B cell (primary cell): ENCODE measurements at regions not wholly inside any gene's neighbourhood (a gene's known extent, or its start where the extent isn't known, plus 50 kb on each side); places are given as distances from the start of the nearest gene placed in this dataset.

Source experiments
- ATAC-seq: fragments of 200-7000 bp; cut with Tn5 transposase; one replicate; pipeline ENCODE4 v1.10.0; 2021; ENCODE audit warnings: low read depth, mild to moderate bottlenecking, moderate number of reproducible peaks, moderate library complexity
- CTCF ChIA-PET: fragments of 350-600 bp; sonication (Branson Sonifier 250); formaldehyde crosslinking; loops from one replicate; lab custom pipeline; 2021; ENCODE audit warnings: antibody characterized with exemption, inconsistent platforms; lab: Charles Lee
- POLR2A ChIA-PET: fragments of 350-600 bp; sonication (Branson Sonifier 250); formaldehyde crosslinking; loops from one replicate; lab custom pipeline; 2021; ENCODE audit warnings: antibody characterized with exemption; lab: Charles Lee
- DNase-seq: peaks from one replicate; pipeline ENCODE4 v3.0.0; 2013
- H2AFZ ChIP-seq: 2 replicates; pipeline ENCODE4 v1.6.1; 2012; ENCODE audit warnings: mild to moderate bottlenecking, low read depth, low read length; ENCODE audit not compliant: insufficient read depth, poor library complexity, severe bottlenecking
- H3K27ac ChIP-seq, 2 donors: 1 replicate in 1 of 2; 2 replicates in 1 of 2; pipeline ENCODE4 v1.5.1; 2012 to 2013; ENCODE audit warnings: low read length in 2 of 2, mild to moderate bottlenecking in 2 of 2, moderate library complexity in 1 of 2
- H3K27me3 ChIP-seq, 4 experiments: fragments of 200-600 bp in 1 of 4; sonication (generic) in 1 of 4; replicated peaks in 1 of 4; 1 replicate in 2 of 4; 2 replicates in 2 of 4; pipeline versions ENCODE4 v1.6.1 to v1.7.0; 2013 to 2016; ENCODE audit warnings: low read length in 3 of 4, mild to moderate bottlenecking in 2 of 4, mixed read lengths in 1 of 4, moderate library complexity in 1 of 4; ENCODE audit not compliant: insufficient read depth in 4 of 4, control insufficient read depth in 3 of 4; ENCODE audit errors: control extremely low read depth in 1 of 4
- H3K36me3 ChIP-seq, 2 experiments: replicated peaks in 1 of 2; 1 replicate in 1 of 2; 2 replicates in 1 of 2; pipeline versions ENCODE4 v1.6.1 to v1.7.1; 2013; ENCODE audit warnings: low read length in 1 of 2; ENCODE audit not compliant: insufficient read depth in 2 of 2, control insufficient read depth in 1 of 2; ENCODE audit errors: control extremely low read depth in 1 of 2, extremely low read depth in 1 of 2
- H3K4me1 ChIP-seq, 2 donors: fragments of 200-600 bp in 1 of 2; sonication (generic) in 1 of 2; 1 replicate in 1 of 2; 2 replicates in 1 of 2; pipeline versions ENCODE4 v1.5.1 to v1.6.1; 2013 to 2017; ENCODE audit warnings: low read length in 2 of 2; ENCODE audit not compliant: control insufficient read depth in 2 of 2, insufficient read depth in 2 of 2
- H3K4me2 ChIP-seq: replicated peaks from 2 replicates; pipeline ENCODE3; 2012; ENCODE audit warnings: mild to moderate bottlenecking, low read depth, low read length; ENCODE audit not compliant: poor library complexity, severe bottlenecking
- H3K4me3 ChIP-seq, 5 experiments: fragments of 200-600 bp in 1 of 5; sonication (generic) in 1 of 5; 1 replicate in 3 of 5; 2 replicates in 2 of 5; pipeline versions ENCODE4 v1.5.1 to v1.7.0; 2011 to 2016; ENCODE audit warnings: low read length in 4 of 5, mild to moderate bottlenecking in 4 of 5, low read depth in 2 of 5, control low read depth in 1 of 5, moderate library complexity in 1 of 5; ENCODE audit not compliant: insufficient read depth in 1 of 5; ENCODE audit errors: control extremely low read depth in 1 of 5, extremely low read depth in 1 of 5
- H3K79me2 ChIP-seq: fragments of 200-600 bp; sonication (generic); one replicate; pipeline ENCODE4 v1.6.0; 2016; ENCODE audit warnings: low read length; ENCODE audit not compliant: control insufficient read depth, insufficient read depth
- H3K9ac ChIP-seq: fragments of 200-600 bp; sonication (generic); 2 replicates; pipeline ENCODE4 v1.6.1; 2017; ENCODE audit warnings: mild to moderate bottlenecking, low read length, moderate library complexity
- H3K9me3 ChIP-seq, 3 donors: one replicate each; pipeline versions ENCODE4 v1.6.1 to v1.7.1; 2013; ENCODE audit warnings: low read length in 2 of 3; ENCODE audit not compliant: control insufficient read depth in 2 of 3, insufficient read depth in 1 of 3; ENCODE audit errors: control extremely low read depth in 1 of 3
- H4K20me1 ChIP-seq: 2 replicates; pipeline ENCODE4 v1.6.0; 2012; ENCODE audit warnings: mild to moderate bottlenecking, low read length; ENCODE audit not compliant: insufficient read depth, control insufficient read depth, poor library complexity, severe bottlenecking
- H3K27ac Mint-ChIP-seq: one replicate; pipeline ENCODE4 v1.8.0; 2021; ENCODE audit warnings: mixed read lengths
- H3K27me3 Mint-ChIP-seq: one replicate; pipeline ENCODE4 v1.8.0; 2021; ENCODE audit warnings: mixed read lengths
- H3K4me1 Mint-ChIP-seq: one replicate; pipeline ENCODE4 v1.8.0; 2021; ENCODE audit warnings: mixed read lengths
- H3K4me3 Mint-ChIP-seq: one replicate; pipeline ENCODE4 v1.8.0; 2021; ENCODE audit warnings: mixed read lengths
- H3K9me3 Mint-ChIP-seq: one replicate; pipeline ENCODE4 v1.8.0; 2022; ENCODE audit warnings: mixed read lengths; ENCODE audit not compliant: insufficient read depth
- CTCF ChIP-seq: fragments of 200-600 bp; IDR thresholded peaks from one replicate; pipeline ENCODE4 v1.8.0; 2022; ENCODE audit warnings: antibody characterized with exemption, mild to moderate bottlenecking
- EZH2 ChIP-seq: IDR thresholded peaks from 2 replicates; pipeline ENCODE4 v1.6.1; 2012; ENCODE audit warnings: borderline replicate concordance, low read depth, mild to moderate bottlenecking, moderate library complexity, low read length; ENCODE audit not compliant: insufficient read depth, poor library complexity, severe bottlenecking
- WGBS: methylation state at CpG from one replicate; pipeline ENCODE4 v1.1.5; 2013; ENCODE audit warnings: missing lambda C conversion rate; ENCODE audit not compliant: insufficient coverage; 5-methylcytosine and 5-hydroxymethylcytosine counted together
- intact Hi-C: fragments of 100-400 bp; cut with micrococcal nuclease; formaldehyde crosslinking; loops from one replicate; pipeline ENCODE4 v1.10.0; 2022

GRCh38 chr2:21658907-21659477, 535.2 kb downstream of the TDRD15 start:
- Mint-ChIP-seq H3K27me3 (no peaks in the 10 kb centered on the region), H3K27ac (no peak overlapping the region), H3K4me3 (no peak overlapping the region), H3K9me3 (peaks cover under 1% of the 10 kb centered on the region), H3K4me1 (no peaks in the 10 kb centered on the region)
- no peak overlapping the region for H3K27ac ChIP-seq
- no peak for TF ChIP-seq CTCF
- peaks cover 0 to 3% (median 0%) of the 10 kb centered on the region in 3 donors for H3K9me3 ChIP-seq
- H3K4me1 ChIP-seq, result no peaks in the 10 kb centered on the region
- H4K20me1 ChIP-seq, result no peaks in the 10 kb centered on the region
- POLR2A ChIA-PET, result no interaction called here
- no peak for DNase-seq
- no peak overlapping the region for H3K4me2 ChIP-seq
- no peaks in the 10 kb centered on the region for H3K79me2 ChIP-seq
- no peak for ATAC-seq
- intact Hi-C loops, result no loop called here
- no peak overlapping the region for H3K9ac ChIP-seq
- no peak overlapping the region for H3K4me3 ChIP-seq
- CTCF ChIA-PET, result no interaction called here
- no peaks in the 10 kb centered on the region for H3K36me3 ChIP-seq
- no peaks in the 10 kb centered on the region for H3K27me3 ChIP-seq
- H2AFZ ChIP-seq, result no peak overlapping the region
- 100% methylated on average over 2 of the region's 8 CpGs for WGBS

DNA sequence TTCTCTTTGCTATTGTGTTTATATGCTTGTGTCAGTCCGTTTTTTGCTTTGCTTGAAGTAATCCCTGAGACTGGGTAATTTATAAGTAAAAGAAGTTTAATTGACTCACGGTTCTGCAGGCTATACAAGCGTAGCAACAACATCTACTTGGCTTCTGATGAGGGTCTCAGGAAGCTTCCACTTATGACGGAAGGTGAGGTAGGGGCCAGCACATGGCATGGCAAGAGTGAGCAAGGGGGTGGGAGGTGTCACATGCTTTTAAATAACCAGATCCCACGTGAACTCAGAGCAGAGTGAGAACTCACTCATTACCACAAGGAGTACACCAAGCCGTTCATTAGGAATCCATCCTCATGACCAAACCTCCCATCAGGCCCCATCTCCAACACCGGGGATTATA, 540.3 kb downstream of the TDRD15 start:
- intact Hi-C loops, result no loop called here
- Mint-ChIP-seq H3K4me3 (no peak overlapping the region), H3K27ac (no peak overlapping the region), H3K9me3 (peaks cover 4% of the 10 kb centered on the region), H3K4me1 (no peaks in the 10 kb centered on the region), H3K27me3 (no peaks in the 10 kb centered on the region)
- Histone ChIP-seq H3K9me3 (no peaks in the 10 kb centered on the region), H2AFZ (no peak overlapping the region), H3K9ac (no peak overlapping the region), H3K4me1 (no peaks in the 10 kb centered on the region), H4K20me1 (no peaks in the 10 kb centered on the region), H3K27ac (no peak overlapping the region), H3K36me3 (no peaks in the 10 kb centered on the region), H3K4me3 (no peak overlapping the region), H3K27me3 (no peaks in the 10 kb centered on the region), H3K79me2 (no peaks in the 10 kb centered on the region), H3K4me2 (no peak overlapping the region)
- whole genome bisulfite sequencing, result 93% methylated on average over 3 of the region's 7 CpGs
- DNase-seq (no peak), ATAC-seq (no peak)
- POLR2A ChIA-PET, result no interaction called here
- TF ChIP-seq EZH2 (no peak), CTCF (no peak)
- CTCF ChIA-PET, result no interaction called here
